ENCODE measurements at regions not wholly inside any gene's neighbourhood (a gene's known extent, or its start where the extent isn't known, plus 50 kb on each side); places are given as distances from the start of the nearest gene placed in this dataset.

DNA sequence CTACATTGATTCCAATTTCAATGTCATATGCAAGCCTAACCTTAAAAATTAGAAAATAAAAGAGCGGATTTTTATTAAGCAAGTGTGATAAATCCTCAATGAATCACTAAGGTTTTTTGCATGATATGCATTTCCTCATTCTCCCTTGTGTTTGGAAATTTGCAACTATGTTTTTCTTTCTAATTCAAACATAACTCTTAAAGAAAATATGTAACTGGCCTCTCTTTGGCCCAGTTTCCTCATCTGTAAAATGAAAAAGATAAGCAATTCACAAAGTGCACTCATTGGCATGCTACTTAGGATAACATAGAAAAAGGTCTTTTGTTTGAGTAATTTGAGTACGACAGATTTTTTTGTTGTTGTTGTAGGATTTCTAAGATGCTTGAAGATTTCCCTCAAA lies 295.5 kb downstream of the CDH11 start:
- DNase-seq (ENCODE audit: low read depth): no peak

DNA sequence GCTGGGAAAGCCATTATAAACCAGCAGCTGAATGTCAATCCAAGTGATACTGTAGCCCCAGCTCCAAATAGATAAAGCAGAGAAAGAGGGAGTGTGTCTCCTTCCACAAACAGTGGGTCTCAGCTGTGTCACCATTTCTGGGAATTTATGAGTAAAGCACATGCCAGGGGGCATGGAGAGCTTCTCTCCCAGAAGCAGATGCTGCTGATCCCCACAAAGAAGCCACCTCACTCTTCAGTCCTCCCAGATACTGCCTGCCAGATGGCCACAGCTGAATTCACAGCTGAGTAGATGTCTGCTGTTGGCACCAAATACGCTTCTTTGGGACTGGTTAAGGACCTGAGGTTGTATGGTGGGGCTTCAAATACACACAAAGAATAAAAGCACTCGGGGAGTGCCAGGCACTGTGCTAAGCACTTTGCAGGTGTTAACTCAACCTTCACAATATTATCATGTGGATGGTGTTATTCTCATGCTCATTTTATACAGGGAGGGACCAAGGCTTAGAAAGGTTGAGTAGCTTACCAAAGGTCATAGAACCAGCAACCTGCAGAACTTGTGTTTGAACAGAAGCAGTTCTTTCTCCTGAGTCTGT lies 298.3 kb downstream of the CDH11 start:
- no peak for DNase-seq (ENCODE audit: low read depth)

DNA sequence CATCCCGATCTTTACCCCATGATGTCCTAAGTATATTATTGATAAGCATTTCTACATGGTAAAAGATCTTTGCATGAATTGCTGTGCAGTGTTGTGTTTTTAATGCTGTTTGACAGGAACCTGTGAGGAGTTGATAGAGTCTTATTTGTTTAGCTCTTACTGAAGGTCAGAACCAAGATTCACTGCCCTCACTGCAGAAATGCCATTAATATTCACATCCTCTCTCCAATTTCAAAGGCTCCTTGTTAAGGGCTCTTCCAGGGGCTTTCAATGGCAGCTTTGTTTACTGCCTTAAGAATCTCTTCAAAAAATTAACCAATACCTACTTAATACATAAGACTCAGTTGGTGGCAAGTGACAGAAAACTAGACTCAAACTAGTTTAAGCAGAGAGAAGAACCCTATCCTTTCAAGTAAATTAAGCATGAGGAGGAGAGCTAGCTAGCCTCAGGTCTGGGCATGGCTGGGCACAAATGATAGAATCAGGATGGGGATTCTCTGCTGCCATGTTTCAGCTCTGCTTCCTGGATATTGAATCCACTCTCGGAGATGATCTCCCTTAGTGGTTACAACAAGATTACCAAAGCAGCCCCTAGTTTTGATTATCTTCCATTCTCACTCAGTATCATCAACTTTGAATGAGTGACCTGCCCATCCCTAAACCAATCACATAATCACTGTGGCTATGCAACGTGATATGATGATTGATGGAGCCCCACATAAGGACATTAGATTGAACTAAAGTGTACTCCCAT lies 311.8 kb downstream of the CDH11 start:
- no peak for DNase-seq (ENCODE audit: low read depth)

DNA sequence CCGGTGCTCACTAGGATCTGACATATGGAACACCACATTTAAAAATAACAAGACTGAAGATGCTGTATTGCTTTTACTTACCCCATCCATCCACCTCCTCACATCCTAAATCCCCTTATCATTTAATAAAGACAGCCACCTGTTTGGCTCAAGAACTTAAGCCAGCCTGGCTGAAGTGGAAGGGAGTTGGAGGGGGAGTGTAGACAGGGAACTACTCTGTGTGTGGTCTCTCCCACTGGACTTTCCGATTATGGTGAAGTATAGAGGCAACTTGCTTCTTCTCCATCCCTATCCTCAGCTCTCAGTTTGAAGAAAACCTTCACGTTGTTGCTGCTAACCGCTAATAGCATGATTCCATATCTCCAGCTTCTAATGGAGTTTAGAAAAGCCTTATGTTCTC lies 313.4 kb downstream of the CDH11 start:
- DNase-seq (ENCODE audit: low read depth): no peak

DNA sequence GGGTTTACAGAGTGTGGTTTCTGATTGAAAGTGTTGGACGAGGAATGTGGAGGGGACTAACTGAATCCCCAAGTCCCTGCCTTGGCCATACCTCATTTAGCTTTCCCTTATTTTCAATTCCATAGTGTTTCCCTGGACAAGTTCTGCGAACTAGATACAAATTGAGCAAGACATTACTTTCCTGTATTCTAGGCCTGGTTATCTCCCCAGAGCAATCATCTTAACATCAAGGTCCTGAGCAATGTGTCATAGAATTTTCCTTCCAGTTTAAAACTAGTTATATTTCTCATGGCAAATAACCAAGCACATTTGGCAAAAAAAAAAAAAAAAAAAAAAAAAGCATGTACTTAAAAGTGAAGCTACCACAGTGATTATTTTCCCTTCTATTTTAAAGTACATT lies 330.1 kb downstream of the CDH11 start:
- no peak for DNase-seq (ENCODE audit: low read depth)

DNA sequence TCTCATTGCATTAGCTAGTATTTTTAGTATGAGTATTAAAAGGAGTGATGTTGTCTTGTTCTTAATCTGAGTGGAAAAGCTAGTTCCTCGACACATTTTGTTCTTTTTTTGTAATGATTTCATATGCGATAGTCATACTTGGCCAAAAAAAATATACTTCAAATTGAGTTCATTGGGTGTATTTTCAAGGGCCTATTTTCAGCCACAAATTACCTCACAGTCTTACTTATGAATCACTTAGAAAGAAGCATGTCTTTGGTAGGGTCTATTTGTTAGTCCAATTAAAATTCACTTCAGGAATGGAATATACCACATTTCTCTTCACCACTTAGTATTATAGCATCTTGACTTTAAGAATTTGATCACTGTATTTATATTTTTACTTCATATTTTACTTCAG lies 337.2 kb downstream of the CDH11 start:
- no peak for DNase-seq (ENCODE audit: low read depth)

DNA sequence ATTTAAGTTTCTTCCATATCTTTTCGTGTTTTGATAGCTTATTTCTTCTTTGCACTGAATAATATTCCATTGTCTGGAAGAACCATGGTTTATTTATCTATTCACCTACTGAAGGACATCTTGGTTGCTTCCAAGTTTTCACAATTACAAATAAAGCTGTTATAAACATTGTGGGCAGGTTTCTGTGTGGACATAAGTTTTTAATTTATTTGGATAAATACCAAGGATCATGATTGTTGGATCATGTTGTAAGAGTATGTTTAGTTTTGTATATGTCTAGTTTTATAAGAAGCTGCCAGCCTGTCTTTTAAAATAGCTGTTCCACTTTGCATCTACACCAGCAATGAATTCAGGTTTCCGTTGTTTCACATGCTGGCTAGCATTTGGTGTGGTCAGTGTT lies 339.4 kb downstream of the CDH11 start:
- no peak for DNase-seq (ENCODE audit: low read depth)

DNA sequence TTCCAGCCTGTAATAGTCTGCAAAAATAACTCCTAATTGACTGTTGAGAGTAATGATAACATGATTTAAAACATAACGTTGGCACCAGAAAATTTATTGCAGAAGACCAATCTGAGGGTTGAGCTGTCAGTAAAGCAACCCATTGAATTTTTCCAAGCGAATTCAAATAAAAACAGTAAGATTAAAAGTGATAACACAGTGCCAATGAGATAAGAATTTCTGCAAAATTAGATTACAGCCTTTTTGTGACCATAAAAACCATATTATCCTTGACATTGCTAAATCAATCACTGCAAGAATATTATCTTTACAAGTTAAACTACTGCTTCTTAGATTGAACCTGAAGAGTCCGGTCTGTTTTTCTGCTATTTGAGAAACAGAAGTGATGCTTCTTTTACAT lies 341.4 kb downstream of the CDH11 start:
- DNase-seq (ENCODE audit: low read depth): no peak

DNA sequence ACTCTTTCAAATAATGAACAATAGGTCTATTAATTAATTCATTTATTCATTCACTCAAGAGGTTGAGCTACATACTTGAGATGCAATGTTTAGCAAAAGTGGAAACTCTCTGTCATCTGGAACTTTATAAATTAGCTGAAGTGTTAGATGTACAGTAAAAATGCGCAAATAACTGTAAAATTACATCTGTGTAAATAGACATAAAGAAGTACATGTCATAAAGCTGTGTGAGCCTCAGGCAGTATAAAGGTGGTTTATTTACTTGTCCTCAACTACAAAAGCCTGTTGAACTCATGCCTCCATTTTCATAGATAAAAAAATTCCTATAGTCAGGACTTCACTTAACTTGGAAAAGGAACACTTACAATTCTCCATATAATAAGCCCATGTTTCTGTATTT lies 343.1 kb downstream of the CDH11 start:
- DNase-seq (ENCODE audit: low read depth): no peak

DNA sequence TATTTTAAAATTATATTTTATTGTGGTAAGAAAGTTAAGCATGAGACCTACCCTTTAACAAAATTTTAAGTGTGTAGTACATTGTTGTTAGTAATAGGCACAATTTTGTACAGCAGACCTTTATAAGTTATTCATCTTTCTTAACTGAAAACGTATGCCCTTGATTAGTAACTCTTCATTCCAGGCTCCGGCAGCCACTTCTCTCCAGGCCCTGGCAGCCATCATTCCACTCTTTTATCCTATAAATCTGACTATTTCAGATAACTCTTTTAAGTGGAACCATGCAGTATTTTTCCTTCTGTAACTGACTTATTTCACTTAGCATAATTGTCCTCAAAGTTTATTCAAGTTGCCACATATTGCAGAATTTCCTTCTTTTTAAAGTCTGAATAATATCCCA lies 348.2 kb downstream of the CDH11 start:
- no peak for DNase-seq (ENCODE audit: low read depth)

DNA sequence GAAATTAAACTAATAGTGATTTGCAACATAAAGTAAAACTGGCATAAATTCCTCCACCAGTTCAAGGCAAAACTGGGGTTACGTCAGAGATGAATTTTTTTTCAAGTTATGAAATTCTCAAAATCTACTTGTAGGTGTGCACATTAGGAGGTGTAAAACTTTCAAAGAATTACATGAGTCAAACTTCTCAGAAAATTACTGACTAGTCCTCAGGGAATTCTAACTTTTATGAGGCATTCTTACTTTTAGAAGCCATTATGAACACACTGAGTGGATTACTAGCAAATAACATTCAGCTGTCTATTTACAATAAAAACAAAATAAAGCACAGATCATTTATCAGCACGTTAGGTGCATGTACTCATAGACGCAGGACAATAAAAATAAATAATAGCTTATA lies 348.7 kb downstream of the CDH11 start:
- DNase-seq (ENCODE audit: low read depth): no peak

DNA sequence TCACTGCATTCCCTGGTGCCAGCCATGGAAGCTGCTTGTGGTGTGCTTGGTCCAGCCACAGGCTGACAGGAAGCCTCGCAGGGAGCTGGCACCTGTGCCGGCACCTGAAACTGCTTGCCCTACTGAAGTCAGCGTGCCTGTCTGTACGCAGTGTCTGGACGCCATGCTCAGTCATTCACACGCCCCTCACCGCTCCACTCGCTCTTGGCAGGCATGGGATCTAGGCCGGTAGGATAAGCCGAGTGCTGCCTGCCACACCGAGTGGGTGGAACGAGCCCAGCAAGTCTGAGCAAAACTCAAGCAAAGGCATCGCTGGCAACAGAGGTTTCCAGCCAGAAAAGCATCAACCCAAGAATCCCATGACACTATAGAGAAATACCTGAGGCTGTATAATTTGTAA lies 350.6 kb downstream of the CDH11 start:
- DNase-seq (ENCODE audit: low read depth): no peak

DNA sequence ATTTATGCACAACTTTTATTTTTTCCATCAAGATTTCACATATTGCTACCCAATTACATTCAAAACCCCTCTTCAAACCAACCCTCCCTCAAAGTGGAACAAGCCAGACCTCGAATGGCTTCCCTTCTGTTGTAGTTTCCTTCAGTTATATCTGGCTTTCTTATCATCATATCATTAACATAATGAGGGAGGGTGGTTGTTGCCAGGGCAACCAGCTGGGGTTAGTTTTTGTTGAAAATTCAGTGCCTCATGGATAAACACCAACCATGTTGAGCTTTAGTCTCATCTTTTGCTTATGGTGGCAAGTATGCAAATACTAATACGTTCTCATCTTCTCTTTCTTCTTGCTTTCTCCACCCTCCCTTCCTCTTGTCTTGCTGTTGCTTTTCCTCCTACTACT lies 359.7 kb downstream of the CDH11 start:
- no peak for DNase-seq (ENCODE audit: low read depth)

DNA sequence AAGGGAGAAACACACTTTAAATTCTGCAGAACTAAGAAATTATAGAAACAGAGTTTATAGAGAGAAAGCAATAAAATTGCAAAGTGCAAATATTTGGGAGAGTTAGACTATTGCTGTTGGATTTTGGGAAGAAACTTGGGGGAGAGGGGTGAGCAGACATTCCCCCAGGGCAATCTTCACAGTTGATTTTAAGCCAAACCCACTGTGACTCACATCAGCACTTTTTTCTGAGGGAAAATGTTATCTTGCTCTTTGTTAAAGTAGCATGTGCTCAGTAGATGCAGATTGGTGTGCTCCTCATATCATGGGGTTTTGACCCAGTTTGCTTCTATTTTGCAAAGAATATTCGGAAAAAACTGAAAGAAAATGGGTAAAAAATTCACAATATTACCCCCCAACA lies 367.6 kb downstream of the CDH11 start:
- DNase-seq (ENCODE audit: low read depth): no peak

DNA sequence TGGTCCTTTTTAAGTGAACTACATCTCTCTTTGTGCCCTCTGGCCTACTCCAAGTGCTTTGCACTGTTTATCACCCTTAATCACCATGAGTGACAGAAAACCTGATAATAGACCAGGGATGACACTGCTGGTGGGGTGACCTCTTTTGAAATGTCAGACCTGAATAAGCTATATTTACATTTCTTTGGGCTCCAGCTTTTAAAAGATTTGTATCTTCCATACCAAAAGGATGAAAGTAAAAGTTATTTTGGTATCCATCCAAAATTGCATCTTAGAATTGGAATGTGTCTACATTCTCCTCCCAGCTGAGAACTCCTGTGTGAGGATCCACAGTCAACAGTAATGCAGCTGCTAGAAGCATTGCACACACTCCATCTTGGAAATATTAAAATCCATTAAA lies 370.0 kb downstream of the CDH11 start:
- no peak for DNase-seq (ENCODE audit: low read depth)

DNA sequence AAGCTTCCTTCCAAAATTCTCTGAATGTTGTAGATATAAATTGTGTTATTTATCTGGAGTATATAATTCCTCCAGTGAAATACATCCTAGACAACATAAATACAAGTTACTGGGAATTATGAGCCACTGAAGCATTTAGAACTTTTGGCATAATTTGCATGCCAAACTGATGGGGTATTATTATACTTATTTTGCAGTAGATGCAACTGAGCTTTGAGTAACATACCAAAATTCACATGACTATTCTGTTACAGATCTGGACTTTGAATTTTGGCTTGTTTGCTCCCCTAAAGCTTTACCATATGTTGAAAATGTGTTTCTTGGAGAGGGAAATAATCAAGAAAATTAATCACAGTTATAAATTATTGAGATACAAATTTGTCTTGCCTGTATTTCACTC lies 372.5 kb downstream of the CDH11 start:
- no peak for DNase-seq (ENCODE audit: low read depth)

DNA sequence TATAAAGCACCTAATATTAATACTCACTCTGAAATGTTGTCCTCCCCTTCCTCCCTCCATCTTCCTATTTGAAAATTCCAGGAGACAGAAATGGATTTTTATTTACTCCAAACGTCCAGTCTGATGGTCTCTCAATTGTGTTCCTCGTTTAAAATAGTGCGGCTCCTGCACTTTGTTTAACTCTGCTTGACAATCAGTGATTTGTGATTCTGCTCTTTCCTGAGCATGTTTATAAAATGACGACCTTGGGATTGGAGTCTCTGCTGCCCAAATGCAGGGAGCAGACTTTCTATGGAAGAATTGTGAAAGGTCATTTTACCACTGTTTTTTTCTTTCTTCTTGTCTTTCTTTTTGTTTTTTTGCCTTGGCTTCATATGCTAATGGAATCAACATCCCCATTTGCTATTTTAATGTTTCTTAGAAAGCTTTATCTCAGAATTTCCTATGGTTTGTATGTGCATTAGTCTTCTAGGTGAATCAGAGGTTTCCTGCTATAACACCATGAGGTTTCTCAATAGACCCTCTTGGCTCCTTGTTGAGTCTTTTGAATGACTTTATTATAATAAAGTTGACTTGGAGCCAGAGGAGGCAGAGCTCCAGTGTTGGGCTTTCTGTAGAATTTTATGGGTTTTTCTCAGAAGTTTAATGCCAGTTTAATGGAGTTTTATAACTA lies 376.5 kb downstream of the CDH11 start:
- no peak for DNase-seq (ENCODE audit: low read depth)

DNA sequence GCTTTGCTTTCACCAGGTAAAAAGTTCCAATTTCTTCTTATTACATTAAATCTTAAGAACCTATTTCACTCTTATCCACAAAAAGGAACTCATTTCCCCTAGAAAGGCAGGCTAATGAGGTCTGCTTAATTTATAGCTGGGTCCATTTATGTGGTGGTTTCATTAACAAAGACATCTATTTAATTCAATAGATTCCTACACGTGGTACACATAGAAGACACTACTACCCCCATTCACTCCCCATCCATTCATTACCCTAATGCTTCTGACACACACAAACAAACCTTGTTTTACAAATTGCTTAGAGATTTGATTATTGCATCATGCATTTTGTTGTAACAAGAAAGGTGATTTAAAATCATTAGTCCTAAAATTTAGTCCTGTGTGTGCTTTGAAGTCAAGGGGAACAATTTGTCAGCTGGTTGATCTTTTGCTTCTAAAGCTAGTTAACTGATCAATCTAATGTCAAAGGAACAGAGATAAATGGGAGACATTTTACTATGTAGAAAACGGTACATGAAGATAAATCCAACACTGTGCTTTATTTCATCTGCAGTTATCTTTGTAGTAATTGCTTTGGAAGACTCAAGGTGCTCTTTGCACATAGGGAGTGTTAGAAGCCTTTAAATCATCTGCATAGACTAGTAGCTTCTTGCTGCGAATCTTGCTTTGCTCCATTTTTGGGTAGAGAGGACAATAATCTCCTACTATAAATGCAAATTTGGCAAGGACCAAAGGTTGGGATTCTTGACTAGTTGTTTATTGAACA lies 379.2 kb downstream of the CDH11 start:
- DNase-seq (ENCODE audit: low read depth): no peak

DNA sequence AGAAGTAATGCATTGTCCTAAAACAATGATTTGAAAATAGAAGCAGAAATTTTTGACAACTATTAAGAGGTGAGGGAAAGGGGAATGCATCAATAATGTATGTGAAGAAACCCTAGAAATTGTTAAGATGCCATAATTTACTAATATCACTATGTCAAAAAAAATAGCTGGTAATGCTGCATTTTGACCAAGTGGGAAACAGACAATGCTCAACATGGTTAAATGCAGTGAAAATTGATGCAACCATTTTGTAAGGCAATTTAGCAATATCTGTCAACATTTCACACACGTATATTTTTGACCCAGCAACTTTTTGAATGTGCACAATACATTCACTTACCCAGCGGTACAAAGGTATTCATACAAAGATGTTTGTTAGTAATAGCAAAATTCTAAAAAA lies 381.6 kb downstream of the CDH11 start:
- no peak for DNase-seq (ENCODE audit: low read depth)

DNA sequence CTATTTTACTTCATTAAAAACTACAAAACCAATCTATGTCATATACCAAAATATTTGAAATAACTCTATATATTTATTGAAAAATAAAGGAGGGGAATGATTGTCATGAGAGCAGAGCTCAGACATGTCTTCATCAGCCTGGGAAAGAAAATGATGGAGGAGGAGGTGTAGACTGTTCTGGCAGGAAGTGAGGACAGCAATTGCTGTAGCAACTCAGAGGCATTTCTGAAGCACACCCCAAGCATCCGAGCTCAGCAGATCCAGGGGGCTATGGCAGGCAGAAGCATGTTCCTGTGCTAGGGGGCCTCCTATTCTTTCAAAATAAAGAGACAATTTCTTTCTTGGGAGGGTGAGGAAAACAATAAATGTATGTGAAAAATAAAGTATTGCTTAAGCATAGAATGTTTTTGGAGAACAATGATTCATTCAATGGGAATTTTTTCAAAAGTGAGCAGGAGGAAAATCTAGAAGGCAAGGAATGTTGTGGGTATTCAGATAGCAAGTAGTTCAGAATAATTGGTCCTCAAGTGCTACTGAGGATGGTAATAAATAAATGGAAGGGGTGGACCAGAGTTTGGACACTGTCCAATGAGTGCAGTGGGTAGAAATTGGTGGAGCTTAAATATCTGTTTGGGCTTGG lies 383.4 kb downstream of the CDH11 start:
- DNase-seq (ENCODE audit: low read depth): peak; percentile 2

DNA sequence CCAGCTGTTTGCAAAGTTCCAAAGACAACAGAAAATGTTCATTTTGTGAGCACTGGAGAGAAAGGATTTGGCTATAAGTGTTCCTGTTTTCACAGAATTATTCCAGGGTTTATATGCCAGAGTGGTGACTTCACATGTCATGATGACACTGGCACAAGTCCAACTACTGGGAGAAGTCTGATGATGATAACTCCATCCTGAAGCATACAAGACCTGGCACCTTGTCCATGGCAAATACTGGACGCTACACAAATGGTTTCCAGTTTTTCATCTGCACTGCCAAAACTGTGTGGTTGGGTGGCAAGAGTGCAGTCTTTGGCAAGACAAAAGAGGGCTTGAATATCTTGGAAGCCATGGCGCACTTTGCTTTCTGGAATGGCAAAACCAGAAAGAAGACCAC lies 385.0 kb downstream of the CDH11 start:
- no peak for DNase-seq (ENCODE audit: low read depth)

DNA sequence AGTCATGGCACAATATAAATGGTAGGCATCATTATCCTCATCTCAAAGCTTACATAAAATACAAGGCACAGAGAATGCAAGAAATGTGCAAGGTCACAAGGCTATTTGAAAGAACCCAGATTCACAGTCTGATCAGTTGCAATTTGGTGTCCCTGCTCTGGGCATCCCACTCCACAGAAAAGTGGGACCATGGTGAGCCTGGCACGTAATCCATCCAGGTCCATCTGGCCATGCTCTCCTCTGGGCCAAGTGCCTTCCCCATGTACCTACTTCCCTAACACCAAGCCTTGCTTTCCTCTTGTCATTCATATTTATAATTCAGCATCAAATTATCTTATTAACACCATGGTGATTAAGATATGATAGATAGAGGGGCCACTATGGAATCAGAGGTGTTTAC lies 390.0 kb downstream of the CDH11 start:
- no peak for DNase-seq (ENCODE audit: low read depth)

Measured in HT1080 (cell line).